Right lobe of liver (tissue), 4 donors: ENCODE measurements at regions not wholly inside any gene's neighbourhood (a gene's known extent, or its start where the extent isn't known, plus 50 kb on each side); places are given as distances from the start of the nearest gene placed in this dataset.

Experiments used
- POLR2A ChIP-seq: fragments of 450-650 bp; IDR thresholded peaks from one replicate; pipeline ENCODE4 v1.6.1; 2017; ENCODE audit warnings: antibody characterized with exemption, mild to moderate bottlenecking
- TF ChIP-seq, protein P1 (sequence below), 4 donors: fragments of 200-600 bp in 3 of 4; fragments of 450-650 bp in 1 of 4; IDR thresholded peaks; one replicate each; pipeline versions ENCODE4 v1.5.1 to v1.8.0; 2016 to 2022; ENCODE audit warnings: antibody characterized with exemption in 4 of 4, mild to moderate bottlenecking in 2 of 4
- donor health status: DM: no; HTN: no; CAD: no.
- donor health status: DM: no; HTN: no; CAD: no.
- donor health status: DM: no; HTN: yes; CAD: no.

DNA sequence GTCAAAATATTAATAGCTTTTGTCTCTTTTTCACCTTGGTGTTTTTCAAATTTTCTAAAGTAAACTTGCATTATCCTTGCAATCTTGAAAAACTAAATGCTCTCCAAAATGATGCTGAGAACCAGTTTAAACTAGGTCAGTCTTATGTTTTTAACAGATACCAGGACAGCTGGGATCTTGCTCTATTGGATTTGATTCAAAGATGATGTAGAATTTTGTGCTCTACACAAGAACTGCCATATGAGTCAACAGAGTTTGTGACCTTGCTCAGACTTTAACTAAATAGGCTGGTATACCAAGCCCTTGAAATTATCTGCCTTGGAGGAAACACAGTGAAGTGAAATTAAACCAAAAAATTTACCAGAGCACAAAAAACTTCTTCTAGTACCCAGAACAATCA, 991.1 kb downstream of the STPG2 start:
- no peak for TF ChIP-seq POLR2A
- TF ChIP-seq, protein P1, sequence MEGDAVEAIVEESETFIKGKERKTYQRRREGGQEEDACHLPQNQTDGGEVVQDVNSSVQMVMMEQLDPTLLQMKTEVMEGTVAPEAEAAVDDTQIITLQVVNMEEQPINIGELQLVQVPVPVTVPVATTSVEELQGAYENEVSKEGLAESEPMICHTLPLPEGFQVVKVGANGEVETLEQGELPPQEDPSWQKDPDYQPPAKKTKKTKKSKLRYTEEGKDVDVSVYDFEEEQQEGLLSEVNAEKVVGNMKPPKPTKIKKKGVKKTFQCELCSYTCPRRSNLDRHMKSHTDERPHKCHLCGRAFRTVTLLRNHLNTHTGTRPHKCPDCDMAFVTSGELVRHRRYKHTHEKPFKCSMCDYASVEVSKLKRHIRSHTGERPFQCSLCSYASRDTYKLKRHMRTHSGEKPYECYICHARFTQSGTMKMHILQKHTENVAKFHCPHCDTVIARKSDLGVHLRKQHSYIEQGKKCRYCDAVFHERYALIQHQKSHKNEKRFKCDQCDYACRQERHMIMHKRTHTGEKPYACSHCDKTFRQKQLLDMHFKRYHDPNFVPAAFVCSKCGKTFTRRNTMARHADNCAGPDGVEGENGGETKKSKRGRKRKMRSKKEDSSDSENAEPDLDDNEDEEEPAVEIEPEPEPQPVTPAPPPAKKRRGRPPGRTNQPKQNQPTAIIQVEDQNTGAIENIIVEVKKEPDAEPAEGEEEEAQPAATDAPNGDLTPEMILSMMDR (IDR thresholded peaks at IDR 0.05): no peak
